ENCODE measurements at regions not wholly inside any gene's neighbourhood (a gene's known extent, or its start where the extent isn't known, plus 50 kb on each side); places are given as distances from the start of the nearest gene placed in this dataset.
A peak's percentile ranks its signal among the peaks of the same experiment; 100 is the strongest.

DNA sequence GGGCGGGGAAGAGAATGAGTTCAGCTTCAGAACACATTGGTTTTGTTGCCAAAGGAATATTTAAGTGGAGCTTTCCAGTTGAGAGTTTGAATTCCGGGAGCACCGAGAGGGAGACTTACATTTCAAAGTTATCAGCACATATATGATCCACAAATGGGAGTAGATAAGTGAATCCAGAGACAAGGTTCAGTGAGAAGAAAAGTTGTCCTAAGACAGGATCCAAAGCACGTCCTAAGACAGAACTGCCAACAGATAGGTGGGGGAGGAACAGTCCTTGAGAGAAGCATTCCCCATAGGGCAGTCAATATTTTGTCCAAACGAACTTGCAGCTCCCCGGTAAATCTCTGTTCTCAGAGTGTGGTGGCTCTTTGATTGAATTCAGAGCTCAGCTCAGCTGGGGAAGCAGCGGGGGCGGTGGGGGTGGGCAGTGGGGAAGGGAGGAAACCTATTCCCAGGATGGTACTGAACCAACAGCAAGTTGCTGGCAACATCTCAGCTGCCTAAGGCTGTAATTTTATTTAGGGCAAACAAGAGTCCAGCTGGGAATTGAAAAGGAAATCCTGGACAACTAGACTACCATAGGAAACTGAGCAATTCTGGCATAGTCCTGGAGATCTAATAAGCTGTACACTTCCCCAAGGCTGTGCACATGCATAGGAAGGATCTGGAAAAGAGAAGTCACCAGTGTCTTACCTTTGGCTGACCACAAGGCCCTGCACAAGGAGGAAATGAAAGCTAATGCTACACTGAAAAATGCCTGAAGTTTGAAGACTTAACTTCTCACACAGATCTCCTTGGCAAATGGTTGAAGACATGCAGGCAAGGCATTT lies 94.2 kb upstream of the CXCL12 start:
- Histone ChIP-seq H3K4me2 (ENCODE audit: low read length, poor library complexity, severe bottlenecking) (no peak overlapping the region), H3K23ac (ENCODE audit: low read length in 2 of 2) (no peak overlapping the region), H3K14ac (ENCODE audit: low read length in 2 of 2) (no peak overlapping the region), H2BK15ac (ENCODE audit: low read depth, poor library complexity, severe bottlenecking) (no peak overlapping the region), H3K27me3 (ENCODE audit: control insufficient read depth in 1 of 2, insufficient read depth in 1 of 2, low read length in 2 of 2) (no peaks in the 10 kb centered on the region), H4K8ac (ENCODE audit: low read length) (no peak overlapping the region), H4K91ac (ENCODE audit: low read length) (no peak overlapping the region), H3K36me3 (ENCODE audit: control insufficient read depth in 1 of 2, insufficient read depth in 2 of 2, low read depth in 1 of 2, low read length in 2 of 2) (no peaks in the 10 kb centered on the region), H2BK5ac (ENCODE audit: low read depth, low read length, poor library complexity, severe bottlenecking) (no peak overlapping the region), H2BK12ac (ENCODE audit: low read length in 2 of 2) (no peak overlapping the region), H3K9ac (ENCODE audit: low read length) (no peak overlapping the region), H2AK5ac (ENCODE audit: low read length, severe bottlenecking) (no peak overlapping the region), H2AFZ (ENCODE audit: low read depth, low read length) (no peak overlapping the region), H3K4me3 (ENCODE audit: insufficient read depth in 1 of 2, low read depth in 1 of 2, low read length in 2 of 2) (peak overlapping the region in 1 of 2 experiments; percentile 8), H3K4ac (ENCODE audit: low read depth in 1 of 2, low read length in 2 of 2) (no peak overlapping the region), H3K9me3 (ENCODE audit: control insufficient read depth, low read length) (peaks cover 5% of the 10 kb centered on the region), H2BK120ac (ENCODE audit: low read depth, low read length) (no peak overlapping the region), H3K4me1 (ENCODE audit: control insufficient read depth, insufficient read depth, low read depth, low read length) (peaks cover 2% of the 10 kb centered on the region), H3K79me1 (replicated peaks; ENCODE audit: low read length, poor library complexity, severe bottlenecking) (no peaks in the 10 kb centered on the region), H3K27ac (ENCODE audit: low read length, poor library complexity, severe bottlenecking) (no peak overlapping the region), H3K18ac (ENCODE audit: low read depth in 1 of 2, low read length in 2 of 2) (no peak overlapping the region)
- 60% methylated on average over 8 of the region's 8 CpGs for WGBS
- no peak for DNase-seq

DNA sequence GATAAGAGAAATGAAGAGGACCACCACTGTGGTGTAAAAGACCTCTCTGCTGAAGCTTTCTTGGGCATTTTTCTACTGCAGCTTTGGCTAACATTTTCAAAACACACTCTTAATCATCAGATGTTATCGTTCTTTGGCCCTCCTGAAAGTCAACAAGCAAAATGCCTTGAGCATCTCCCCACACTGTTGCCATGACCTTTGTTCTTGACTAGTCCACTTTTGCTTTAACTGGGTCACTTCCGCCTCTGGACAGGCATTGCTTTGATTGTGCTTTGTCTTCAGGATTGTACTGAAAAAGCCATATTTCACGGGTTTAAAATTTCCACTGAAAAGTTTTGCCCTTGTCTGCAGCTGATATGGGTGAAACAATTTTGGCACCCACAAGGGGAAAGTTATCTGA lies 107.8 kb upstream of the CXCL12 start:
- Histone ChIP-seq H3K4ac (ENCODE audit: low read depth in 1 of 2, low read length in 2 of 2) (no peak overlapping the region), H3K36me3 (ENCODE audit: control insufficient read depth in 1 of 2, insufficient read depth in 2 of 2, low read depth in 1 of 2, low read length in 2 of 2) (no peaks in the 10 kb centered on the region), H2AK5ac (ENCODE audit: low read length, severe bottlenecking) (no peak overlapping the region), H3K18ac (ENCODE audit: low read depth in 1 of 2, low read length in 2 of 2) (no peak overlapping the region), H2AFZ (ENCODE audit: low read depth, low read length) (no peak overlapping the region), H3K79me1 (replicated peaks; ENCODE audit: low read length, poor library complexity, severe bottlenecking) (no peaks in the 10 kb centered on the region), H2BK15ac (ENCODE audit: low read depth, poor library complexity, severe bottlenecking) (no peak overlapping the region), H4K91ac (ENCODE audit: low read length) (no peak overlapping the region), H3K4me3 (ENCODE audit: insufficient read depth in 1 of 2, low read depth in 1 of 2, low read length in 2 of 2) (no peak overlapping the region), H2BK12ac (ENCODE audit: low read length in 2 of 2) (no peak overlapping the region), H4K8ac (ENCODE audit: low read length) (no peak overlapping the region), H3K27me3 (ENCODE audit: control insufficient read depth in 1 of 2, insufficient read depth in 1 of 2, low read length in 2 of 2) (peaks cover 0 to 3% of the 10 kb centered on the region in 2 experiments), H3K9ac (ENCODE audit: low read length) (no peak overlapping the region), H3K9me3 (ENCODE audit: control insufficient read depth, low read length) (peaks cover 3% of the 10 kb centered on the region), H2BK5ac (ENCODE audit: low read depth, low read length, poor library complexity, severe bottlenecking) (no peak overlapping the region), H3K4me1 (ENCODE audit: control insufficient read depth, insufficient read depth, low read depth, low read length) (no peaks in the 10 kb centered on the region), H3K4me2 (ENCODE audit: low read length, poor library complexity, severe bottlenecking) (no peak overlapping the region), H3K14ac (ENCODE audit: low read length in 2 of 2) (no peak overlapping the region), H3K27ac (ENCODE audit: low read length, poor library complexity, severe bottlenecking) (no peak overlapping the region), H3K23ac (ENCODE audit: low read length in 2 of 2) (no peak overlapping the region), H2BK120ac (ENCODE audit: low read depth, low read length) (no peak overlapping the region)
- WGBS: 66% methylated on average over 3 of the region's 3 CpGs
- no peak for DNase-seq

DNA sequence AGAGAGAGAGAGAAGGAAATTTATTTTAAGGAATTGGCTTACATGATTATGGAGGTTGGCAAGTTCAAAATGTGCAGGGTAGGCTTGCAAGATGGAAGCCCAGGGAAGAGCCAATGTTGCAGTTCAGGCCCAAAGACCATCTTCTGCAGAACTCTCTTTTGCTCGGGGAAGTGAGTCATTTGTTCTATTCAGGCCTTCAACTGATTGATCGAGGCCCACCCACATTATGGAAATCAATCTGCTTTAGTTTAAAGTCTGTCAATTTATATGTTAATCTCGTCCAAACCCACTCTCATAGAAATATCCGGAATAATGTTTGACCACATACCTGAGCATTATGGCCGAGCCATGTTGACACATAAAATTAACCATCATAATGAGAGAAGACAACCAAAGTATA lies 113.3 kb upstream of the CXCL12 start:
- no peak overlapping the region for H3K27ac ChIP-seq (ENCODE audit: low read length, poor library complexity, severe bottlenecking)
- H3K14ac ChIP-seq (ENCODE audit: low read length in 2 of 2): no peak overlapping the region
- no peak overlapping the region for H3K4ac ChIP-seq (ENCODE audit: low read depth in 1 of 2, low read length in 2 of 2)
- H2BK120ac ChIP-seq (ENCODE audit: low read depth, low read length): no peak overlapping the region
- no peaks in the 10 kb centered on the region for H3K27me3 ChIP-seq (ENCODE audit: control insufficient read depth in 1 of 2, insufficient read depth in 1 of 2, low read length in 2 of 2)
- no peaks in the 10 kb centered on the region for H3K79me1 ChIP-seq (replicated peaks; ENCODE audit: low read length, poor library complexity, severe bottlenecking)
- no peak overlapping the region for H3K4me3 ChIP-seq (ENCODE audit: insufficient read depth in 1 of 2, low read depth in 1 of 2, low read length in 2 of 2)
- H3K4me2 ChIP-seq (ENCODE audit: low read length, poor library complexity, severe bottlenecking): no peak overlapping the region
- no peak overlapping the region for H2BK12ac ChIP-seq (ENCODE audit: low read length in 2 of 2)
- no peak overlapping the region for H2BK5ac ChIP-seq (ENCODE audit: low read depth, low read length, poor library complexity, severe bottlenecking)
- no peak overlapping the region for H2AK5ac ChIP-seq (ENCODE audit: low read length, severe bottlenecking)
- no peak overlapping the region for H2BK15ac ChIP-seq (ENCODE audit: low read depth, poor library complexity, severe bottlenecking)
- WGBS: 54% methylated on average over 3 of the region's 5 CpGs
- no peak overlapping the region for H4K91ac ChIP-seq (ENCODE audit: low read length)
- DNase-seq: no peak
- H3K18ac ChIP-seq (ENCODE audit: low read depth in 1 of 2, low read length in 2 of 2): no peak overlapping the region
- H3K9ac ChIP-seq (ENCODE audit: low read length): no peak overlapping the region
- H3K23ac ChIP-seq (ENCODE audit: low read length in 2 of 2): no peak overlapping the region
- H3K4me1 ChIP-seq (ENCODE audit: control insufficient read depth, insufficient read depth, low read depth, low read length): no peaks in the 10 kb centered on the region
- H2AFZ ChIP-seq (ENCODE audit: low read depth, low read length): no peak overlapping the region
- peaks cover 5% of the 10 kb centered on the region for H3K9me3 ChIP-seq (ENCODE audit: control insufficient read depth, low read length)
- H3K36me3 ChIP-seq (ENCODE audit: control insufficient read depth in 1 of 2, insufficient read depth in 2 of 2, low read depth in 1 of 2, low read length in 2 of 2): no peaks in the 10 kb centered on the region
- no peak overlapping the region for H4K8ac ChIP-seq (ENCODE audit: low read length)

DNA sequence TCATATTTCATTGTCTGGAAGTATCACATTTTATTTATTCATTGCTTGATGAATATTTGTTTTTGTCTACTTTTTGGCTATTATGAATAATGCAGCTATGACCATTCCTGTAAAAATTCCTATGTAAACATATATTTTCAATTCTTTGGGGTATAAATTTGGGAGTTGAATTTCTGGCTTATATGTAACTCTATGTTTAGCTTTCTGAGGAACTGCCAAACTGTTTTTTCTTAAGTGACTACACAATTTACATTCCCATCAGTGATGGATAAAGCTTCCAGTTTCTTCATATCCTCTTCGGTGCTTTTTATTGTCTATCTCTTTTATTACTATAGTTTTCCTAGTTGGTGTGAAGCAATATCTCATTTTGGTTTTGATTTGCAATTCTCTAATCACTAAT lies 115.6 kb upstream of the CXCL12 start:
- no peak overlapping the region for H2BK12ac ChIP-seq (ENCODE audit: low read length in 2 of 2)
- WGBS: no CpG with 5 or more reads among the region's 1 CpG
- peaks cover 5% of the 10 kb centered on the region for H3K9me3 ChIP-seq (ENCODE audit: control insufficient read depth, low read length)
- no peak overlapping the region for H3K4me2 ChIP-seq (ENCODE audit: low read length, poor library complexity, severe bottlenecking)
- DNase-seq: no peak
- H3K27ac ChIP-seq (ENCODE audit: low read length, poor library complexity, severe bottlenecking): no peak overlapping the region
- no peak overlapping the region for H2AFZ ChIP-seq (ENCODE audit: low read depth, low read length)
- no peak overlapping the region for H3K14ac ChIP-seq (ENCODE audit: low read length in 2 of 2)
- H2AK5ac ChIP-seq (ENCODE audit: low read length, severe bottlenecking): no peak overlapping the region
- no peaks in the 10 kb centered on the region for H3K27me3 ChIP-seq (ENCODE audit: control insufficient read depth in 1 of 2, insufficient read depth in 1 of 2, low read length in 2 of 2)
- H2BK120ac ChIP-seq (ENCODE audit: low read depth, low read length): no peak overlapping the region
- no peak overlapping the region for H3K18ac ChIP-seq (ENCODE audit: low read depth in 1 of 2, low read length in 2 of 2)
- H4K8ac ChIP-seq (ENCODE audit: low read length): no peak overlapping the region
- no peaks in the 10 kb centered on the region for H3K4me1 ChIP-seq (ENCODE audit: control insufficient read depth, insufficient read depth, low read depth, low read length)
- H3K36me3 ChIP-seq (ENCODE audit: control insufficient read depth in 1 of 2, insufficient read depth in 2 of 2, low read depth in 1 of 2, low read length in 2 of 2): no peaks in the 10 kb centered on the region
- no peaks in the 10 kb centered on the region for H3K79me1 ChIP-seq (replicated peaks; ENCODE audit: low read length, poor library complexity, severe bottlenecking)
- H3K23ac ChIP-seq (ENCODE audit: low read length in 2 of 2): no peak overlapping the region
- no peak overlapping the region for H3K4ac ChIP-seq (ENCODE audit: low read depth in 1 of 2, low read length in 2 of 2)
- no peak overlapping the region for H4K91ac ChIP-seq (ENCODE audit: low read length)
- H2BK5ac ChIP-seq (ENCODE audit: low read depth, low read length, poor library complexity, severe bottlenecking): no peak overlapping the region
- no peak overlapping the region for H3K9ac ChIP-seq (ENCODE audit: low read length)
- H2BK15ac ChIP-seq (ENCODE audit: low read depth, poor library complexity, severe bottlenecking): no peak overlapping the region
- no peak overlapping the region for H3K4me3 ChIP-seq (ENCODE audit: insufficient read depth in 1 of 2, low read depth in 1 of 2, low read length in 2 of 2)

Measured in mesenchymal stem cell (in vitro differentiated cells and primary cell).